Progenitor cell of endocrine pancreas (in vitro differentiated cells): ENCODE measurements at regions not wholly inside any gene's neighbourhood (a gene's known extent, or its start where the extent isn't known, plus 50 kb on each side); places are given as distances from the start of the nearest gene placed in this dataset.

ENCODE experiments used
- DNase-seq: peaks from one replicate; pipeline ENCODE4 v3.0.0; 2021; ENCODE audit warnings: low spot score; ENCODE audit not compliant: unreplicated experiment
- H3K27ac Mint-ChIP-seq: 2 replicates; pipeline ENCODE4 v1.8.0; 2021; ENCODE audit warnings: mild to moderate bottlenecking, moderate library complexity, mixed read lengths
- H3K27me3 Mint-ChIP-seq: 2 replicates; pipeline ENCODE4 v1.8.0; 2021; ENCODE audit warnings: mixed read lengths
- H3K36me3 Mint-ChIP-seq: 2 replicates; pipeline ENCODE4 v1.8.0; 2022; ENCODE audit warnings: mixed read lengths; ENCODE audit not compliant: insufficient read depth
- H3K4me1 Mint-ChIP-seq: 2 replicates; pipeline ENCODE4 v1.8.0; 2021; ENCODE audit warnings: low read depth, mixed read lengths
- H3K4me3 Mint-ChIP-seq: 2 replicates; pipeline ENCODE4 v1.8.0; 2021; ENCODE audit warnings: low read depth, mild to moderate bottlenecking, moderate library complexity, mixed read lengths
- H3K9me3 Mint-ChIP-seq: 2 replicates; pipeline ENCODE4 v1.8.0; 2021; ENCODE audit warnings: low read depth, mixed read lengths
- CTCF ChIP-seq: fragments of 200-600 bp; sonication (generic); IDR thresholded peaks from one replicate; pipeline ENCODE4 v1.5.0; 2021; ENCODE audit warnings: antibody characterized with exemption, mild to moderate bottlenecking; ENCODE audit not compliant: unreplicated experiment

GRCh38 chr3:159609625-159610024 is 379.0 kb upstream of the IL12A start:
- no peak for TF ChIP-seq CTCF
- no peak for DNase-seq
- Mint-ChIP-seq H3K27ac (no peak overlapping the region), H3K9me3 (no peaks in the 10 kb centered on the region), H3K36me3 (no peaks in the 10 kb centered on the region), H3K4me1 (no peaks in the 10 kb centered on the region), H3K4me3 (no peak overlapping the region), H3K27me3 (peaks cover 7% of the 10 kb centered on the region)

- H3K27me3 Mint-ChIP-seq, result no peaks in the 10 kb centered on the region
- H3K4me3 Mint-ChIP-seq, result no peak overlapping the region
- DNase-seq, result no peak
- no peaks in the 10 kb centered on the region for H3K9me3 Mint-ChIP-seq
- no peak overlapping the region for H3K27ac Mint-ChIP-seq
- TF ChIP-seq CTCF, result peak; percentile 54
- no peaks in the 10 kb centered on the region for H3K4me1 Mint-ChIP-seq
- H3K36me3 Mint-ChIP-seq, result no peaks in the 10 kb centered on the region
These were observed 372.3 kb upstream of the IL12A start for GRCh38 chr3:159616234-159616825.

- Mint-ChIP-seq H3K36me3 (no peaks in the 10 kb centered on the region), H3K27me3 (no peaks in the 10 kb centered on the region), H3K27ac (no peak overlapping the region), H3K4me3 (no peak overlapping the region), H3K9me3 (no peaks in the 10 kb centered on the region), H3K4me1 (no peaks in the 10 kb centered on the region)
- no peak for DNase-seq
- no peak for TF ChIP-seq CTCF
These were observed 369.2 kb upstream of the IL12A start for GRCh38 chr3:159619341-159619885.

GRCh38 chr3:159620281-159620680 is 368.4 kb upstream of the IL12A start:
- no peak for DNase-seq
- Mint-ChIP-seq H3K4me1 (no peaks in the 10 kb centered on the region), H3K27ac (no peak overlapping the region), H3K9me3 (no peaks in the 10 kb centered on the region), H3K27me3 (no peaks in the 10 kb centered on the region), H3K36me3 (no peaks in the 10 kb centered on the region), H3K4me3 (no peak overlapping the region)
- no peak for TF ChIP-seq CTCF

- no peak for DNase-seq
These were observed 367.8 kb upstream of the IL12A start for GRCh38 chr3:159620873-159621272.

More at GRCh38 chr3:159620873-159621272, 367.8 kb upstream of the IL12A start:
- no peaks in the 10 kb centered on the region for H3K4me1 Mint-ChIP-seq
- H3K9me3 Mint-ChIP-seq, result no peaks in the 10 kb centered on the region
- no peaks in the 10 kb centered on the region for H3K27me3 Mint-ChIP-seq
- TF ChIP-seq CTCF, result no peak
- H3K27ac Mint-ChIP-seq, result no peak overlapping the region
- H3K36me3 Mint-ChIP-seq, result no peaks in the 10 kb centered on the region
- no peak overlapping the region for H3K4me3 Mint-ChIP-seq
